GM12864 (cell line): ENCODE measurements at regions not wholly inside any gene's neighbourhood (a gene's known extent, or its start where the extent isn't known, plus 50 kb on each side); places are given as distances from the start of the nearest gene placed in this dataset.
"Not testable (repeated sequence)": the region's sequence is repeated elsewhere in the genome, so short reads cannot be mapped to it uniquely, and the experiment has no call there.

Source experiments
- DNase-seq: peaks from one replicate; pipeline ENCODE4 v3.0.0-alpha.2; 2011; ENCODE audit warnings: low read depth
- H3K4me3 ChIP-seq: 2 replicates; pipeline ENCODE4 v1.5.1; 2011; ENCODE audit warnings: mild to moderate bottlenecking, low read depth, low read length, control low read depth
- TF ChIP-seq, protein P1 (sequence below): IDR thresholded peaks from 2 replicates; pipeline ENCODE4 v1.5.1; 2011; ENCODE audit warnings: low read depth, mild to moderate bottlenecking, moderate library complexity, low read length, control low read depth, inconsistent platforms; ENCODE audit errors: missing control alignments

DNA sequence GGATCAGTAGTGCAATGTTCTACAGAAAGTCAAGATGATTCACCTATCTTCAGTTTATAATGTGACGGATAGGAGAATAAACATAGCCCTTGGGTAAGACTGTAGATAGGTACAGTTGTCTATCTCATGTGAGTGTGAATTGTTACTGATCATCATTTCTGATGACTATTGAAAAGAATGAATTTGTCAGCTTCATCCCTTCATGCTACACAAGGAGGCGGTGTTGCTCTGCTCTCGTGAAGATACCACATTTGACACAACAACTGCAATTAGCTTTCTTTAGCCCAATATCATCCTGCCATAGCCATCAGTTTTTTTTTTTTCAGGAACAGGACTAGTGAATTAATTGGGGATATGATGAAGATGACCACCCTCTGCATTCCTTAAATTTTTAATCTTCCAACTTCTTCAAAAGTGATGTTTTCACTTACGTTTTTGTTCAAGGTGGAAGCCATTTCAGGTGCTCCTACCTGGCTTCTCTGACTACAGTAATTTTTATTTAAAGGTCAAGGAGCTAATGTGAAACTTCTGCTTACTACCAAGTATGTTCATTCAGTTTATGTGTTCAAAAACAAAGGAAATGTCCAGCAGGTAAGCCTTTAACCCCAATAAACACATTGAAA is 152.9 kb upstream of the MOCS2 start:
- TF ChIP-seq, protein P1, sequence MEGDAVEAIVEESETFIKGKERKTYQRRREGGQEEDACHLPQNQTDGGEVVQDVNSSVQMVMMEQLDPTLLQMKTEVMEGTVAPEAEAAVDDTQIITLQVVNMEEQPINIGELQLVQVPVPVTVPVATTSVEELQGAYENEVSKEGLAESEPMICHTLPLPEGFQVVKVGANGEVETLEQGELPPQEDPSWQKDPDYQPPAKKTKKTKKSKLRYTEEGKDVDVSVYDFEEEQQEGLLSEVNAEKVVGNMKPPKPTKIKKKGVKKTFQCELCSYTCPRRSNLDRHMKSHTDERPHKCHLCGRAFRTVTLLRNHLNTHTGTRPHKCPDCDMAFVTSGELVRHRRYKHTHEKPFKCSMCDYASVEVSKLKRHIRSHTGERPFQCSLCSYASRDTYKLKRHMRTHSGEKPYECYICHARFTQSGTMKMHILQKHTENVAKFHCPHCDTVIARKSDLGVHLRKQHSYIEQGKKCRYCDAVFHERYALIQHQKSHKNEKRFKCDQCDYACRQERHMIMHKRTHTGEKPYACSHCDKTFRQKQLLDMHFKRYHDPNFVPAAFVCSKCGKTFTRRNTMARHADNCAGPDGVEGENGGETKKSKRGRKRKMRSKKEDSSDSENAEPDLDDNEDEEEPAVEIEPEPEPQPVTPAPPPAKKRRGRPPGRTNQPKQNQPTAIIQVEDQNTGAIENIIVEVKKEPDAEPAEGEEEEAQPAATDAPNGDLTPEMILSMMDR, result no peak
- DNase-seq, result no peak
- no peak overlapping the region for H3K4me3 ChIP-seq

DNA sequence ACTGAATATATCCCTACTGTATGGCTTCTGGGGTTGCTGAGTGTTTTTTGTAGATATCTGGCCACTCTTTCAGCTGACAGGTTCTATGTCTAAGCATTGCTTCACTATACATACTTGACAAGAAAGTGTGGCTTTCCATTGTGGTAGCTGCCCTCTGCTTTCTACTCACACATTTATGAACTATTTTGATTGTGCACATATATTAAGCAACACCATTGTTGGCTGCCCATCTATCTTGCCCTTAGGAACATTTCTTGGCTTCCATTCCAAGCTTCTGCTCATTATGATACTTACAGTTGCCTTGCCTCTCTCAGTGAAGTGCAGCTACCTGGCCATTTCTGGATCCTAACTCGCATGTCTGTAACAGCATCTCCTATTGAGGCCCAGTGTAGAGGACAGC is 153.6 kb upstream of the MOCS2 start:
- TF ChIP-seq, protein P1, result no peak
- DNase-seq, result no peak
- H3K4me3 ChIP-seq, result no peak overlapping the region

DNA sequence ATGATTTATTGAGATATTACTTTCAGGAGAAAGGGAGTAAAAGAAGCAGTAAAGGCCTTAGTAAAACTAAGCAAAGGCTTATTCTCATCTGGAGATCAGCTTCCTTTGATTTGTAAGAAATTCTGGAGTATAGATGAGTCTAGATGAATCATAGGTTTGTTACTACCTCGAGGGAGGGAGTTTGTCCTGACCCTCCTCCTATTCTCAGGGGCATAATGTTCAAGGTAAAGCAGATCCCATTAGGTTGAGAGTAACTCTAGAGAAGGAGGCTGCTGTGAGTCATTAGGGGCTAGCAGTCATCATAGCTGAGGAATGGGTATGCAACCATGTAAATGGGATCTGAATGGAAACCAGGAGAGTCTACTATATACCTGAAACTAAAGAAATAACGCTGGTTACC is 155.5 kb upstream of the MOCS2 start:
- H3K4me3 ChIP-seq, result no peak overlapping the region
- TF ChIP-seq, protein P1, result no peak
- no peak for DNase-seq

DNA sequence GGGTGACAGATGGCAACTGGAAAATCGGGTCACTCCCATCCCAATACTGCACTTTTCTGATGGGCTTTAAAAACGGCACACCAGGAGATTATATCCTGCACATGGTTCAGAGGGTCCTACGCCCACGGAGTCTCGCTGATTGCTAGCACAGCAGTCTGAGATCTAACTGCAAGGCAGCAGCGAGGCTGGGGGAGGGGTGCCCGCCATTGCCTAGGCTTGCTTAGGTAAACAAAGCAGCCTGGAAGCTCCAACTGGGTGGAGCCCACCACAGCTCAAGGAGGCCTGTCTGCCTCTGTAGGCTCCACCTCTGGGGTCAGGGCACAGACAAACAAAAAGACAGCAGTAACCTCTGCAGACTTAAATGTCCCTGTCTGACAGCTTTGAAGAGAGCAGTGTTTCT is 158.7 kb upstream of the MOCS2 start:
- not testable (repeated sequence) for H3K4me3 ChIP-seq, DNase-seq

DNA sequence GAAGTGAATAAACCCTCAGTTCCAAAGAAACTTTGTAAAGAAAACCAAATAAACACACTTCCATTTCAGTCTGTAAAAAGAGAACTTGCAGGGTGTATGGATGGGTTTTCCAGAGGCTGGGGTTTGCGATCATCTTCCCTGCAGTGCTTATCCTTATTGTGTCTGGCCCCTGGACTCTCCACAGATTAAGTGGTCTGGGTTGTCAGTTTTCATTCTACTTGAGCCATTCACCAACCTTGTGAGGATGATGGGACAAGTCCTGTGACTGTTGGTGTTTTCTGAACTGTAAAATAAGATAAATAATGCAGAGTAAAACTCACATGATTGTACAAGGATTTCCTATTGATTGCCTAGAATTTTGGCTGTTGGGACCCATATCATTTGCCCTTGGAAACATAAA is 166.1 kb upstream of the MOCS2 start:
- no peak overlapping the region for H3K4me3 ChIP-seq
- TF ChIP-seq, protein P1, result no peak

DNA sequence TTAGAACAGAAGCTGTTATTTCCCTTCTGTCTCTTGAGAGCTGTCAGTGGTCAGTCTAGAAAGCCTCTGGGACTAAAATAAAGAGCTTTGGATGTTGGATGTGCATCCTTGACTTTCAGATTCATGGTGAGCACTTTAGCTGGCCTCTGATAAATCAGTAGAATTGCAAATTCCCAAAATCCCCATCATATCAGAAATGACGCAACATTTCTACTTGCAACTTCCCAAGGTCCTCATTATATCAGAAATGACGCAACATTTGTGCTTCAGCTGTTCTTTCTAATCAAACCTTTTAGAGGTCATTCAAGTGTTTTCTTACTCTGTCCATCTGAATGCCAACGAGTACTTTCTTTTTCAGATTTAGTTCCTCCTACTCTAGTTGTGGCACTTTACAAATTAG is 167.3 kb upstream of the MOCS2 start:
- DNase-seq, result no peak
- TF ChIP-seq, protein P1, result no peak
- H3K4me3 ChIP-seq, result no peak overlapping the region

More for the DNA sequence above, 166.1 kb upstream of the MOCS2 start:
- no peak for DNase-seq

DNA sequence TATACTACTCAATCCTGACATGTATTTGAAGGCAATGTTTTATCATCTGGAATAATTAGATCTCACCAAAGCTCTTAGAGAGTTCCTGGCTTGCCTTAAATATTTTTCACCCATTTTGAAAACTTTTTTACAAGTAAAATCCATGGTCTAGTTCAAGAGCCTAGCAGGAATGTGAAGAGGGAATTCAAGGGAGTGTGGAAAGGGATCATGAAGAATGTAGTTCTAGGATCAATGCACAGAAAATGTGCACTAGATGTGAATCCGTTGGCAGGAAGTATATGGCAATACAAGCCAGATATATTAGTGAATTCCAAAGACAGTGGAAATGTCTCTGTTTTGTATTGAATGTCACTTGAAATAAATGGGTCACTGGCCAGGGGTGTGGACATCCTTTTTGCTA is 167.9 kb upstream of the MOCS2 start:
- H3K4me3 ChIP-seq, result no peak overlapping the region
- no peak for DNase-seq
- TF ChIP-seq, protein P1, result no peak
